GM10248 (cell line): ENCODE measurements at regions not wholly inside any gene's neighbourhood (a gene's known extent, or its start where the extent isn't known, plus 50 kb on each side); places are given as distances from the start of the nearest gene placed in this dataset.
A peak's percentile ranks its signal among the peaks of the same experiment; 100 is the strongest.

ENCODE experiments used
- CTCF ChIA-PET: fragments of 300-600 bp; sonication (Branson Sonifier 250); formaldehyde crosslinking; extraction: SDS; loops from one replicate; lab custom pipeline; 2021; ENCODE audit warnings: antibody characterized with exemption; lab: Yijun Ruan, JAX
- POLR2A ChIA-PET: fragments of 350-650 bp; sonication (Branson Sonifier 250); formaldehyde crosslinking; extraction: SDS; loops from one replicate; lab custom pipeline; 2020; ENCODE audit warnings: antibody characterized with exemption; lab: Yijun Ruan, JAX
- DNase-seq: peaks from one replicate; pipeline ENCODE4 v3.0.0; 2012; ENCODE audit errors: extremely low spot score
- TF ChIP-seq, protein P1 (sequence below): IDR thresholded peaks from 2 replicates; pipeline ENCODE4 v1.5.1; 2012; ENCODE audit warnings: mild to moderate bottlenecking, low read depth; ENCODE audit errors: extremely low read depth, missing control alignments, control extremely low read depth

DNA sequence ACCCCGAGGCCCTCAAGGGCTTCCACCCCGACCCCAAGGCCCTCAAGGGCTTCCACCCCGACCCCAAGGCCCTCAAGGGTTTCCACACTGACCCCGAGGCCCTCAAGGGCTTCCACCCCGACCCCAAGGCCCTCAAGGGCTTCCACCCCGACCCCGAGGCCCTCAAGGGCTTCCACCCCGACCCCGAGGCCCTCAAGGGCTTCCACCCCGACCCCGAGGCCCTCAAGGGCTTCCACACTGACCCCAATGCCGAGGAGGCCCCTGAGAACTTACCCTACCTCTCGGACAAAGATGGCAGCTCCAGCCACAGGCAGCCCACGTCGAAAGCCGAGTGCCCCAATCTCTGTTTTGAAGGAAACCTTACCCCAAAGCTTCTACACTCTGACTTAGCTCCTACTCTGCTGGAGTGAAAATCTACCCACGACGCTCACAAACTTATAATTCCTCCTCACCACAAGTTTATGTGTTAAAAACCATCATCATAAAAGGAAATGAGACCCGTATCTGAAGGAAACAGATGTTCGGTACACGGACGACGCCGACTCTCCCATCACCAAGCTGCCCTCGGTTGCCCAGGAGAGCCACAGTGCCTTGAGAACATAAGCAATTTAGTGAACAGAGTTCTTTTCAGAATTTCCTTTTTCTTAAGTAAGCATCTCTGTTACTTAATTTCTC lies 61.2 kb upstream of the RPH3AL start:
- DNase-seq, result no peak
- ChIA-PET CTCF (interaction anchor here (1.1 to 2.0 kb wide), 2 partner anchors 10 to 287 kb away, joined by 7 to 8 read pairs; no protein-coding TSS in a partner anchor), POLR2A (no interaction called here)
- TF ChIP-seq, protein P1, sequence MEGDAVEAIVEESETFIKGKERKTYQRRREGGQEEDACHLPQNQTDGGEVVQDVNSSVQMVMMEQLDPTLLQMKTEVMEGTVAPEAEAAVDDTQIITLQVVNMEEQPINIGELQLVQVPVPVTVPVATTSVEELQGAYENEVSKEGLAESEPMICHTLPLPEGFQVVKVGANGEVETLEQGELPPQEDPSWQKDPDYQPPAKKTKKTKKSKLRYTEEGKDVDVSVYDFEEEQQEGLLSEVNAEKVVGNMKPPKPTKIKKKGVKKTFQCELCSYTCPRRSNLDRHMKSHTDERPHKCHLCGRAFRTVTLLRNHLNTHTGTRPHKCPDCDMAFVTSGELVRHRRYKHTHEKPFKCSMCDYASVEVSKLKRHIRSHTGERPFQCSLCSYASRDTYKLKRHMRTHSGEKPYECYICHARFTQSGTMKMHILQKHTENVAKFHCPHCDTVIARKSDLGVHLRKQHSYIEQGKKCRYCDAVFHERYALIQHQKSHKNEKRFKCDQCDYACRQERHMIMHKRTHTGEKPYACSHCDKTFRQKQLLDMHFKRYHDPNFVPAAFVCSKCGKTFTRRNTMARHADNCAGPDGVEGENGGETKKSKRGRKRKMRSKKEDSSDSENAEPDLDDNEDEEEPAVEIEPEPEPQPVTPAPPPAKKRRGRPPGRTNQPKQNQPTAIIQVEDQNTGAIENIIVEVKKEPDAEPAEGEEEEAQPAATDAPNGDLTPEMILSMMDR, result no peak

DNA sequence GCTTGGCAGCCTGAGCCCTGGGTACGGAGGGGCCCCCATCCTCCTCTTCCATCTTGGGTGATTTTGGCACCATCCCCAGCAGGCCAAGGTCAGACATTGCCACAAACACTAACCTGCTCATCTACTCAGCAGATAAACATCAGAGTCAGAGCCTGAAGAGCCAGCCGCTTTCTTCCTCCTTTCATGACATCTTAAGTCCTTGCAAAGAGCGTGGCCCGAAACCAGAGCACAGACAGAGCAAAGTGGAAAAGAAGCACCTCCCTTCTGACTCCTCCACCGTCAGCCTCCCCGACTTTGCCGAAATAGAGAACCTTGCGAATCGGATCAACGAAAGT lies 60.4 kb upstream of the RPH3AL start:
- POLR2A ChIA-PET, result no interaction called here
- CTCF ChIA-PET, result interaction anchor here (0.8 to 3.2 kb wide), 20 partner anchors 9 to 589 kb away, joined by 3 to 167 read pairs (median 6); partner anchors contain the start of genes NXN and TIMM22
- TF ChIP-seq, protein P1, result no peak
- DNase-seq, result no peak

DNA sequence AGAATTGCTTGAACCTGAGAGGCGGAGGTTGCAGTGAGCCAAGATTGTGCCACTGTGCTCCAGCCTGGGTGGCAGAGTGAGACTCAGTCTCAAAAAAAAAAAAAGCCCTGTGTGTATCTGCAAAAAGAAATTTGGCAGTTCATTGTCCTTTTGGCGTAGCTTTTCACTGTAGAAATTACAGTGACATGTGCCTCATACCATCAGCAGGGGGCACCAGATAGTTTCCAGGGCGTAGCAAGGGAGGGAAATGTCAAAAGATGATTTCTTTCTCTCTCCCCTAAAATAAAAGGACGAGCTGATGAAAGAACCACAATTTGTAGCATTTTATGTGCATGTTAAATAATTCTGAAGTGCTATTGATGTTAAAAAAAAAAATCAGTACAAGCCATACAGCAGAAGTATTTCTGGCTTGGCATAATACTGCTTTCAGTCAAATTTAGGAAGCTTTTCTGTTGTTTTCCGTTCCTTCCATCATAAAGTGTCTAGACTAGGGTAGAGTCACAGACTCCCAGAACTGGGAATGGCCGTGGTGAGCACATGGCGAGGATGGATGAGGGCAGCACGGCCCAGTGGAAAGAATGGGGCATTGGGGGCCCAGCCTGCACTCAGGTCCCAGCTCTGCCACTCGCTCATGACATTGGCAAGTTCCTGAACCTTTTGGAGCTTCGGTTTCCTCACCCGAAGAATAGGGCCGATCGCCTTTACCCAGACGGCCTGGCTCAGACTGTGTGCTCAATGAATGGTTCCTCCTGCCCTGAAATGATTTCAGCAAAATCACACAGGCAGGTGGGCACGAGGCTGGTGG lies 59.8 kb upstream of the RPH3AL start:
- ChIA-PET CTCF (interaction anchor here (0.6 to 3.2 kb wide), 41 partner anchors 9 to 589 kb away, joined by 3 to 167 read pairs (median 4); partner anchors contain the start of genes NXN and TIMM22), POLR2A (no interaction called here)
- peak; percentile 54 for DNase-seq

DNA sequence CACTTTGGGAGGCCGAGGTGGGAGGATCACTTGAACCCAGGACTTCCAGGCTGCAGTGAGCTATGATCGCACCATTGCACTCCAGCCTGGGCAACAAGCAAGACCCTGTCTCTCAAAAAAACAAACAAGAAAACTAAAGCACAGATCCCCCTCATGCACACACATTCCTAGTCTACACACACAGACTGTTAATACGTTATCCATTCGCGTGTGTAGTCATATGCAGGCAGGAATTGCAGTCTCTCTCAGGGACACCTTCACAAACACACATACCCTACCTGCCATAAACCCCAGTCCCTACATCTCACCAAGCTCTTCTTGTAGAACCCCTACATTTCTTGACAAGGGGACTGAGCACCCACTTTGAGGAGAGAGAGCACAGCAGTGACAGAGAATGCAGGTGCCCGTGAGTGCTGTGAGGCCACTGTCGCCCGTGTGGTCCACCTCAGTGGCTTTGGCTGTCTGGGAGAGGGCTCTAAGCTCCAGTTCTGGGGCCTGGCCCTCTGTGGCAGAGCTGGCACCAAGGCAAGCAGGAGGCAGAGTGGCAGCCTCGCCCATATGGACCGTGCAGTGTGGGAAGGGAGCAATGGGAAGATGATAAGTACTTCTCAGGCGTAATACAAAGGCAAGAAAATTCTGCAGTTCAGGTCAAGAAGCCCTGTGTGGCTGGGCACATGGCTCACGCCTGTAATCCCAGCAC lies 59.0 kb upstream of the RPH3AL start:
- ChIA-PET CTCF (interaction anchor here (0.6 to 3.2 kb wide), 37 partner anchors 10 to 590 kb away, joined by 3 to 167 read pairs (median 4); partner anchors contain the start of genes NXN and TIMM22), POLR2A (no interaction called here)
- no peak for DNase-seq

More for the DNA sequence above, 59.8 kb upstream of the RPH3AL start:
- TF ChIP-seq, protein P1, result peak; percentile 87

DNA sequence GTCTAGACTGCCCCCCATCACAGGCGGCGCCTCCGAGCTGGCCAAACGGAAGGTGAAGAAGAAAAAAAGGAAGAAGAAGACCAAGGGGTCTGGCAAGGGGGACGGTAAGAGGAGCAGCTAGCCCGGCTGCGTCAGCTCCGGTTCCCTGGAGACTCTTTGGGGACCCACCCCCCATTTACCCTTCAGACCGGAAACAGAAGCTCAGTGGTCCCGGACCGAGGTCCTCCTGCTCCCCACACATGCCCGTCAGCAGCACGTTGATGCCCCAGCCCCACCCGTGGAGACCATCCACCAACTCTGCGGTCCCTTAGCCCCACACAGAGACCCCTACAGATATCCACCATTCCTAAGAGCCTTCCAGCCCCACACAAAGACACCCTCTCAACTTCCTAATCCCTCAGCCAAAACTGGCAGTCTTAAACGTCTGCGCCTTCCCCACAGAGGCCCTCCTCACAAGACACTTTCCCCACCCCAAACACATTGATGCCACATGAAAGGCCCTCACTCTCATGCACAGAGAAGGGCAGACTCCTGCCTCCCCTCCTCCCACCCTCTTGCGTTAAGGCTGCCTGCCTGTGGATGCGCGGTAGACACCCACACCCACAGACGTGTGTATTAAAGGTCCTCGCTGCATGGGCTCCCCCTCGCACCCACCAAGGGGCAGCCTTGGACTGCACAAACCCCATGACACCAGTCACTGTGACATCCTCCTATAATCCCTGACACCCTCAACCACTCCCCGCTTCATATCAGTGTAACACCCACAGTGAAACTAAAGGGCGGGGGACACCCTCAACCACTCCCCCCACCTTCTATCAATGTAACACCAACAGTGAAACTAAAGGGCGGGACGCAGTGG lies 58.2 kb upstream of the RPH3AL start:
- POLR2A ChIA-PET, result no interaction called here
- CTCF ChIA-PET, result interaction anchor here (0.8 to 3.2 kb wide), 16 partner anchors 11 to 586 kb away, joined by 3 to 167 read pairs (median 7); partner anchors contain the start of genes NXN and TIMM22
- TF ChIP-seq, protein P1, result no peak
- no peak for DNase-seq

More for the DNA sequence above, 59.0 kb upstream of the RPH3AL start:
- TF ChIP-seq, protein P1, result no peak
